Right renal pelvis (tissue), 4 donors: ENCODE measurements at regions not wholly inside any gene's neighbourhood (a gene's known extent, or its start where the extent isn't known, plus 50 kb on each side); places are given as distances from the start of the nearest gene placed in this dataset.

Source experiments
- DNase-seq, 4 donors: peaks; one replicate each; pipeline ENCODE4 v3.0.0-alpha.2; 2013; ENCODE audit warnings: low read depth in 4 of 4, low spot score in 3 of 4, missing footprints in 1 of 4

GRCh38 chr2:24439971-24440340 is 51.1 kb upstream of the NCOA1 start:
- DNase-seq, result no peak

- DNase-seq, result no peak
These were observed 51.6 kb upstream of the NCOA1 start for GRCh38 chr2:24439280-24439970.

GRCh38 chr2:24438106-24438505 is 52.9 kb upstream of the NCOA1 start:
- no peak for DNase-seq

- peak in 2 of 4 donors; percentile 56 to 60 for DNase-seq
These were observed 55.4 kb upstream of the NCOA1 start for GRCh38 chr2:24435391-24436316.

- DNase-seq, result no peak
These were observed 56.5 kb upstream of the NCOA1 start for GRCh38 chr2:24434541-24434940.

- no peak for DNase-seq
These were observed 58.3 kb upstream of the NCOA1 start for GRCh38 chr2:24432735-24433134.

- DNase-seq, result no peak
These were observed 58.9 kb upstream of the NCOA1 start for GRCh38 chr2:24432121-24432520.

GRCh38 chr2:24429197-24430074 is 61.6 kb upstream of the NCOA1 start:
- no peak for DNase-seq

- DNase-seq, result no peak
These were observed 64.1 kb upstream of the ITSN2 start for GRCh38 chr2:24424387-24424786.

DNA sequence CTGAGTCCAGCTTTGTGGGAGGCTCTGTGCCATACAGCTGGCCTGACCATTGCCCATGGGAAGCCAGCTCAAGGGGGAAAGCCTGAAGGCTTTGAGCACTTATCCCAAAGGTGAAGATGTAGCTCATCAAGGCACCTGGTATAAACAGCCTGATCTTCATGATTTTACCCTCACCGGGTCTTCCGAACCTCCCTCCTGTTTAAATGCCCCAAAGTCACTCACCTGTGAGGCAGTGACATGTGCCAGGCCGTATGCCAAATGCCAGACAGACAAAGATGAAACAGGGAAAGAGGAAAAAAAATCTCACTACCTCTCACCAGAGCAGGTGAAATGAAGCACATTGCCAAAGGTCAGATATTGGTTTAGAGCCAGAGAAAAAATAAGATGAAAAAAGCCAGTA is 62.8 kb upstream of the ITSN2 start:
- DNase-seq, result no peak

- no peak for DNase-seq
These were observed 61.3 kb upstream of the ITSN2 start for GRCh38 chr2:24421668-24422067.

DNA sequence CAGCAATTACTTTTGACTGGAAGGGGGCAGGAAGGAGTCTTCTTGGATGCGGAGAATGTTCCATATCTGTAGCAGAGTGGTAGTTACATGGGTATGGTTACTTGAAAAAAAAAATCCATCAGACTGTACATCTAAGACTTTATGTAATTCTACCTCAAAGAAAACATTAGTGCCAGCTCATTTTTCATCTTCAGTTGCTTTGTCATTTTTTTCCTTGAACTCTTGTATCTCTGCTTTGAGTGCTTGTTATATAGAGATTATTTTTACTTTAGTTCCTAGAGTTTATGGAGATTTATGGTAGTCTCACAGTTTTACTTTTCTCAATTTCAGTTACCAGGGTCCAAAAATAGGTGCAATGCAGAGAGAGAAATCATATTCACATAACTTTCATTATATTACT is 60.0 kb upstream of the ITSN2 start:
- no peak for DNase-seq

- DNase-seq, result no peak
These were observed 58.0 kb upstream of the ITSN2 start for GRCh38 chr2:24418166-24418841.

GRCh38 chr2:24412812-24413211 is 52.5 kb upstream of the ITSN2 start:
- DNase-seq, result no peak

- DNase-seq, result no peak
These were observed 51.3 kb upstream of the ITSN2 start for GRCh38 chr2:24411488-24412151.

DNA sequence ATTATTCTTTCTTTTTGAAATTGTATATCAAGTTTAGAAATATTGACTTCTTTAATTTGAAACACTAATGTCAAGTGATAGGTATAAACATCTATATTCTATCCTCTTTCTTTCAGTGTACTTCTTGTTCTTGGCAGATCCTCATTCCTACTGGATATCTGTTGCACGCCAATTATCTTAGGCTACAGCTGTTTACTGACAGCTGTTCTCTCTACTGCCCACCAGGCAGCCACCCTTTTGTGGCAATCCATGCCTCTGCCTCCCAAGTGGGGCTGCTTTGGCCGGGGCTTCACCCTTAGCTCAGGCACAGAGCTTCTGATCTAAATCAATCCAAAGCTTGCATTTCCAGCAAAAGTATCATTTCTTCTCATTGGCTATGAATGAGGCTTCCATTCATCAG is 50.6 kb upstream of the ITSN2 start:
- DNase-seq, result no peak

GRCh38 chr2:24409700-24410556 is 49.6 kb upstream of the ITSN2 start:
- DNase-seq, result peak; percentile 56 to 67 (median 60)
